ENCODE measurements at regions not wholly inside any gene's neighbourhood (a gene's known extent, or its start where the extent isn't known, plus 50 kb on each side); places are given as distances from the start of the nearest gene placed in this dataset.

- TF ChIP-seq EHMT2 (IDR thresholded peaks at IDR 0.05; ENCODE audit: low read depth): no peak
- no peak for TF ChIP-seq CHD4 (IDR thresholded peaks at IDR 0.05; ENCODE audit: borderline replicate concordance)
- no peak for TF ChIP-seq TFCP2L1 (CRISPR knock-in tag; IDR thresholded peaks at IDR 0.05)
- no peak for TF ChIP-seq EP300 (IDR thresholded peaks at IDR 0.05)
- no peak for TF ChIP-seq HMGXB4 (CRISPR knock-in tag; IDR thresholded peaks at IDR 0.05; ENCODE audit: borderline replicate concordance)
- TF ChIP-seq JUNB (IDR thresholded peaks at IDR 0.05): no peak
- TF ChIP-seq FOSB (CRISPR knock-in tag; IDR thresholded peaks at IDR 0.05): no peak
- no peak for TF ChIP-seq MAFK (IDR thresholded peaks at IDR 0.05; ENCODE audit: partially characterized antibody)
- TF ChIP-seq HOXB5 (CRISPR knock-in tag; IDR thresholded peaks at IDR 0.05): no peak
- TF ChIP-seq SMC3 (IDR thresholded peaks at IDR 0.05): no peak
- no peak for TF ChIP-seq BCL3 (IDR thresholded peaks at IDR 0.05)
- TF ChIP-seq ZFP36 (IDR thresholded peaks at IDR 0.05; ENCODE audit: borderline replicate concordance, partially characterized antibody): no peak
- TF ChIP-seq NFE2L2 (conservative IDR thresholded peaks at IDR 0.05; ENCODE audit: low read length): no peak
- TF ChIP-seq PHF8 (IDR thresholded peaks at IDR 0.05; ENCODE audit: borderline replicate concordance, low read depth): no peak
- no peak for TF ChIP-seq MYC (IDR thresholded peaks at IDR 0.05; ENCODE audit: borderline replicate concordance, low read length)
- no peak for TF ChIP-seq HEYL (CRISPR knock-in tag; IDR thresholded peaks at IDR 0.05)
- no peak for TF ChIP-seq RFX5 (IDR thresholded peaks at IDR 0.05)
- Histone ChIP-seq H3K27ac (no peak overlapping the region), H3K4me1 (no peaks in the 10 kb centered on the region), H3K4me2 (no peak overlapping the region), H3K9me3 (no peaks in the 10 kb centered on the region), H3K4me3 (no peak overlapping the region)
- no peak for FAIRE-seq
- ChIA-PET CTCF (no interaction called here), POLR2A (no interaction called here)
- ATAC-seq: no peak
- no peak for DNase-seq (ENCODE audit: low read depth in 1 of 2, low spot score in 1 of 2)
- WGBS (ENCODE audit: missing lambda C conversion rate): 4% methylated on average over 1 of the region's 1 CpG
Observed at GRCh38 chr4:12963912-12964311, 520.2 kb downstream of the RAB28 start.

DNA sequence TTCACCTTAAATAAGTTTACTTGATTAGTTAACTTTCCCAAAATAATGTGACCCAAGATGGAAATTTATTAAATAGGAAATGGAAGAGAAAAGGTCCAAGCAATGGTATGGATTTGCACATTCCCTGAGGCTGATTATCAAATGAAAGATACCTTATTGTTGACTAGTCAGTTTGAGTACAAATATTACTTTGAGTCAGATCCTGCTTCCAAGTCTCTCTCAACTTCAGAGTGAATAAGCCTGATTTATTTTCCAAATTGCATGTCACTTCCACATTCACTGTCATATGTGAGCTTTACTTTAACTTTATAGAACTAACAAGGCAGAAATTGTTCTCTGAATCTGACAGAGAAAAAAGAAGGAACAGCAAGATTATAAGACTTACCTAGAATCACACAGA, 520.8 kb downstream of the RAB28 start:
- Histone ChIP-seq H3K27ac (no peak overlapping the region), H3K4me2 (no peak overlapping the region), H3K4me3 (no peak overlapping the region), H3K9me3 (no peaks in the 10 kb centered on the region), H3K4me1 (no peaks in the 10 kb centered on the region)
- TF ChIP-seq PHF8 (IDR thresholded peaks at IDR 0.05; ENCODE audit: borderline replicate concordance, low read depth): no peak
- TF ChIP-seq TFCP2L1 (CRISPR knock-in tag; IDR thresholded peaks at IDR 0.05): no peak
- no peak for TF ChIP-seq KDM5A (IDR thresholded peaks at IDR 0.05)
- TF ChIP-seq HOXB13 (CRISPR knock-in tag; IDR thresholded peaks at IDR 0.05; ENCODE audit: low read depth): no peak
- TF ChIP-seq CBX8 (IDR thresholded peaks at IDR 0.05): no peak
- TF ChIP-seq, protein P1, sequence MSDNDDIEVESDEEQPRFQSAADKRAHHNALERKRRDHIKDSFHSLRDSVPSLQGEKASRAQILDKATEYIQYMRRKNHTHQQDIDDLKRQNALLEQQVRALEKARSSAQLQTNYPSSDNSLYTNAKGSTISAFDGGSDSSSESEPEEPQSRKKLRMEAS (IDR thresholded peaks at IDR 0.05): no peak
- TF ChIP-seq, protein P2, sequence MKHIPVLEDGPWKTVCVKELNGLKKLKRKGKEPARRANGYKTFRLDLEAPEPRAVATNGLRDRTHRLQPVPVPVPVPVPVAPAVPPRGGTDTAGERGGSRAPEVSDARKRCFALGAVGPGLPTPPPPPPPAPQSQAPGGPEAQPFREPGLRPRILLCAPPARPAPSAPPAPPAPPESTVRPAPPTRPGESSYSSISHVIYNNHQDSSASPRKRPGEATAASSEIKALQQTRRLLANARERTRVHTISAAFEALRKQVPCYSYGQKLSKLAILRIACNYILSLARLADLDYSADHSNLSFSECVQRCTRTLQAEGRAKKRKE (CRISPR knock-in tag; IDR thresholded peaks at IDR 0.05; ENCODE audit: low read depth): no peak
- TF ChIP-seq EP300 (IDR thresholded peaks at IDR 0.05): no peak
- TF ChIP-seq HES2 (IDR thresholded peaks at IDR 0.05): no peak
- no peak for TF ChIP-seq HDAC2 (IDR thresholded peaks at IDR 0.05)
- no peak for TF ChIP-seq HOXA7 (CRISPR knock-in tag; IDR thresholded peaks at IDR 0.05)
- TF ChIP-seq HEYL (CRISPR knock-in tag; IDR thresholded peaks at IDR 0.05): no peak
- TF ChIP-seq KDM1A (IDR thresholded peaks at IDR 0.05; ENCODE audit: low read depth): no peak
- TF ChIP-seq JUNB (IDR thresholded peaks at IDR 0.05): no peak
- TF ChIP-seq RARB (CRISPR knock-in tag; IDR thresholded peaks at IDR 0.05): no peak
- no peak for DNase-seq (ENCODE audit: low read depth in 1 of 2, low spot score in 1 of 2)
- ChIA-PET POLR2A (no interaction called here), CTCF (no interaction called here)
- no peak for ATAC-seq
- no peak for FAIRE-seq
